ENCODE measurements at regions not wholly inside any gene's neighbourhood (a gene's known extent, or its start where the extent isn't known, plus 50 kb on each side); places are given as distances from the start of the nearest gene placed in this dataset.
"Not testable (repeated sequence)": the region's sequence is repeated elsewhere in the genome, so short reads cannot be mapped to it uniquely, and the experiment has no call there.

GRCh38 chr16:85443531-85443930 is 169.6 kb upstream of the GSE1 start:
- DNase-seq (ENCODE audit: low read depth), result no peak

GRCh38 chr16:85445064-85445778 is 167.9 kb upstream of the GSE1 start:
- no peak for DNase-seq (ENCODE audit: low read depth)

DNA sequence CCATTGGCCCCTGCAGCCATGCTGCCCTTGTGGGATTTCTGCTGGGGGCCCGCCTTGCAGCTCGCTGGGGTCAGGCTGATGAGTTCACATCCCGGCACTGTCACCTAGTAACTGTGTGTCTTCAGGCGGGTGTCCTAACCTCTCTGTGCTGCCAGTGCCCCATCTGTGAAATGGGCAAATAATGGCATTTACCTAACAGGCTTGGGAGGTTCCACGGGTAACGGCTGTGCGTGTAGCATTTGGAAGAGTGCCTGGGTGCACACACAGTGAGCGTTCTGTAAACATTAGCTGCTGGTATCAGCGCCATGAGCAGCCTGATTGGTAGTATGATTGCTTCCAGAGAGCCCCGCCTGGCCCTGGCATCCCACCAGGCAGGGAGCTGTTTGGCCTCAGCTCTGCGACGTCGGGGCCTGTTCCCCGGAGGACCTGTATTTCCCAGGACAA is 167.3 kb upstream of the GSE1 start:
- no peak for DNase-seq (ENCODE audit: low read depth)

GRCh38 chr16:85446951-85447692 is 166.0 kb upstream of the GSE1 start:
- no peak for DNase-seq (ENCODE audit: low read depth)

GRCh38 chr16:85447693-85448313 is 165.3 kb upstream of the GSE1 start:
- no peak for DNase-seq (ENCODE audit: low read depth)

DNA sequence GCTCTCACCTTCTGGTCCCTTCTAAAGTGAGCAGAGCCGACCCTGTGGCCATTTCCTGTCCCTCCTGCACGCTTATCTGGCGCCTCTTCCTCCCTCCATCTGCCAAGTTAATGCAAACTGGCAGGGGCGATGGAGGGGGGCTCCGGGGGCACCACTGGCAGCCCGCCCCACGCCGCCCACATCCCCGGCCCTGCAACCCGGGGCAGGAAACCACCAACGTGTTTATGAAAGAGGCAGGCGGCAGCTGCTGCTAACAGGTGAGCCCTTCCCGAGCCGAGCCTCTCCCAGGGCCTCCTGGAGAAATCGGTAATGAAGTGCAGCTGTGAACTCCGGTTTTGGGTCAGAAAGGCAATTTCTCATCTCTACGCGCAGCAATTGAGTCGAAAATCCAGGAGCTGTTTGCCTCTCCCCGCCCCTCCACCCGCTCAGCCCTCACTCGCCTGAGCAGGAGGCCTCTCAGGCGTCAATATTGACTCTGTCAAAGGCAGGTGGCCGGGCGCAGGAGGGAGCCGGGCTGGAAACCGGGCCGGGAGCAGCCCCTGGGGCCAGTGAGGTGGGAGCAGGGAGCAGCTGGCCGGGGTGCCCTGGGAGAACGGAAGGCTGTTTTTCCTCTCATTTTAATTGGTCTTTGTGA is 164.4 kb upstream of the GSE1 start:
- no peak for DNase-seq (ENCODE audit: low read depth)

- DNase-seq (ENCODE audit: low read depth), result no peak
These were observed 163.8 kb upstream of the GSE1 start for GRCh38 chr16:85449191-85449884.

DNA sequence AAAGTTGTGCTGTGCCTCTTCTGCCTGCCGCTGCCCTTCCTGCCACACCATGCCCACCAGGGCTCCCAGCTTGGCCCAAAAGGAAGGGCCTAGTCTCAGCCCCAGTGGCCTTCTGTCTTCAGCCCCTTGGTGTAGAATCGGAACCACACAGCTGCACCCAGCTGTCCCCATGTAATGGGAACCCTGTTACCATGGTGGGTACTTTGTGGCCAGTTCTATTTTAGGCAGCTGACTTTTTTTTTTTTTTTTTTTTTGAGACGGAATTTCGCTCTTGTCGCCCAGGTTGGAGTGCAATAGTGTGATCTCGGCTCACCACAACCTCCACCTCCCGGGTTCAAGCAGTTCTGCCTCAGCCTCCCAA is 163.3 kb upstream of the GSE1 start:
- DNase-seq (ENCODE audit: low read depth), result no peak

GRCh38 chr16:85451142-85451541 is 162.0 kb upstream of the GSE1 start:
- DNase-seq (ENCODE audit: low read depth), result not testable (repeated sequence)

GRCh38 chr16:85451641-85452363 is 161.3 kb upstream of the GSE1 start:
- no peak for DNase-seq (ENCODE audit: low read depth)

- no peak for DNase-seq (ENCODE audit: low read depth)
These were observed 160.5 kb upstream of the GSE1 start for GRCh38 chr16:85452364-85453193.

DNA sequence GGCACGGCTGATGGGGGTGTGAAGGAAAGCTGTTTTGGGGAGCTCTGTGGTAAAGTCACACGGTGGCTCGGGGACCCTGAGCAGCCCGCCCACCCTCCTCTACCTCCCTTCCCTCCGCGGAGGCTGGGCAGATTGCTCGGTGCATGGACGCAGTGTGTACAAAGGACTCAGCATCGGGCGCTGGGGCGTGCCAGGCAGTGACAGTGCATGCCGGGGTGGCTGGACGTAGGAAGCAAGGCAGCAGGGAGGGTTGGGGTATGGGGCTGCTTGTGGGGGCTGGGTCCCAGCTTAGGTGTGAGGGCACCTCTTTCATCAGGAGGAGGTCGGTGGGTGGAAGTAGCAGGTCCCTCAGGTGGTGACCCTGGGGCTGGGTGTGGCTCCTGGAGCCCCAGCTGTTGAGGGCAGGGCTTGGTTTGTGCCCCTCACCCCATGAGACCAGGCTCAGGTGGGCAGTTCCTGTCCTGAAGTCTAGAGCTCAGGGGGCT is 159.9 kb upstream of the GSE1 start:
- no peak for DNase-seq (ENCODE audit: low read depth)

- no peak for DNase-seq (ENCODE audit: low read depth)
These were observed 159.4 kb upstream of the GSE1 start for GRCh38 chr16:85453703-85454102.

DNA sequence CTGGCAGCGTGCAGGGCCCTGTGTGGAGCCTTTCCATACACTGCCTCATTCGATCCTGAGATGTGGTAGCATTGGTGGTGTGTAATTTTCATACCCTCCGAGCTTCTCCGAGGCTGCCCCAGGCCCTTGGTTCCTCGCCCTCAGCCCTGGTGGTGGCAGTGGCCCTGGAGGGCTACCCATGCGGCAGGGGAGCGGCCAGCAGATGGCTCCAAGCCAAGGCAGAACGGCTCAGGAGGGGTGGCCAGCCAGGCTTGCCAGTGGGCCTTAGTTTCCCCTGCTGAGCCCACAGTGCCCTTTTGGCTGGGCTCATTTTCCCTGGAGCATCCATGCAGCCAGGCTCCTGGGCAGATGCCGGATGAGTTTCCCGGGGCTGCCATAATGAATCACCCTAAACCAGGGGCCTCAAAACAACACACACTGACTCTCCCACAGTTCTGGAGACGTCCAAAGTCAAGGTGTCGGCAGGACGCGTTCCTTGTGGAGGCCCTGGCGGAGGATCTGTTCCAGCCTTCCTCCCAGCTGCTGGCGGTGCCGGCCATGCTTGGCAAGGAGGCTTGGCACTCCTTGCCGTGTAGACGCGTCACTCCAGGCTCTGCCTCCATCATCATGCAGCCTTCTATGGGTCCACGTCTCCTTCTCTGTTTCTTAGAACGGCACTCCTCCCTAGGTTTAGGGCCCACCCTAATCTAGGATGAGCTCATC is 158.8 kb upstream of the GSE1 start:
- no peak for DNase-seq (ENCODE audit: low read depth)

GRCh38 chr16:85455534-85455933 is 157.6 kb upstream of the GSE1 start:
- no peak for DNase-seq (ENCODE audit: low read depth)

DNA sequence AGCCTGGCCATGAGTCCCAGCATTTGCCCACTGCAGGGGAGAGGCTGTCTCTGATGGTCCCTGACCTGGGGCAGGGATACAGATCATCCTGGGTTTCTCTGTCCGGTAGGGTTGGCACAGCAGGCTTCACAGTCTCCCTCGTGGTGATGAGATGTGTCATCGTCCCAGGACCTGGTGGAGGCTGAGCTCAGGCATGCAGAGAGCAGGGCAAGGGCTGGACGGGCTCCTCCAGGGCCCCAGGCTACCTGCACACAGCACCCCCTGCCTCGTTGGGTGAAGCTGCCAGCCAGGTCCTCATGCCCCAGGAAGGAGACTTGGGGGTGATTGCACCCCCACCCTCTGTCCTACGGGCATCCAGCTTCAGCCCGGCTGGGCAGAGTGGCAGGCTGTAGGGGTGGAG is 155.8 kb upstream of the GSE1 start:
- DNase-seq (ENCODE audit: low read depth), result no peak

- no peak for DNase-seq (ENCODE audit: low read depth)
These were observed 154.2 kb upstream of the GSE1 start for GRCh38 chr16:85458968-85459367.

GRCh38 chr16:85459529-85460251 is 153.4 kb upstream of the GSE1 start:
- peak; percentile 26 for DNase-seq (ENCODE audit: low read depth)
